Astrocyte (in vitro differentiated cells and primary cell): ENCODE measurements at regions not wholly inside any gene's neighbourhood (a gene's known extent, or its start where the extent isn't known, plus 50 kb on each side); places are given as distances from the start of the nearest gene placed in this dataset.

Experiments used
- DNase-seq: peaks from one replicate; pipeline ENCODE4 v3.0.0-alpha.2; 2010; ENCODE audit warnings: low read depth
- FAIRE-seq: peaks from 2 replicates; lab custom pipeline; 2011; peaks lifted over from hg19 to GRCh38; lab: Jason Lieb, UNC
- H2AFZ ChIP-seq: 2 replicates; pipeline ENCODE4 v1.6.0; 2012; ENCODE audit warnings: low read depth, low read length, inconsistent platforms
- H3K27ac ChIP-seq: 2 replicates; pipeline ENCODE4 v1.5.1; 2011; ENCODE audit warnings: low read depth, low read length, inconsistent platforms
- H3K27me3 ChIP-seq: 2 replicates; pipeline ENCODE4 v1.6.0; 2011; ENCODE audit warnings: low read length, inconsistent platforms; ENCODE audit not compliant: insufficient read depth
- H3K36me3 ChIP-seq: 2 replicates; pipeline ENCODE4 v1.5.1; 2011; ENCODE audit warnings: low read length, inconsistent platforms; ENCODE audit not compliant: insufficient read depth
- H3K4me1 ChIP-seq: 2 replicates; pipeline ENCODE4 v1.5.1; 2011; ENCODE audit warnings: low read length, inconsistent platforms; ENCODE audit not compliant: insufficient read depth
- H3K4me2 ChIP-seq: 2 replicates; pipeline ENCODE4 v1.6.0; 2012; ENCODE audit warnings: low read length, inconsistent platforms
- H3K4me3 ChIP-seq: 2 replicates; pipeline ENCODE4 v1.5.1; 2011; ENCODE audit warnings: low read depth, mild to moderate bottlenecking, low read length, inconsistent platforms; ENCODE audit not compliant: insufficient read depth
- H3K79me2 ChIP-seq: 2 replicates; pipeline ENCODE4 v1.6.0; 2012; ENCODE audit warnings: mild to moderate bottlenecking, low read length, inconsistent platforms; ENCODE audit not compliant: insufficient read depth
- H3K9ac ChIP-seq: 2 replicates; pipeline ENCODE4 v1.6.0; 2012; ENCODE audit warnings: mild to moderate bottlenecking, low read length, inconsistent platforms
- H3K9me3 ChIP-seq: 2 replicates; pipeline ENCODE4 v1.5.1; 2012; ENCODE audit warnings: low read depth, mild to moderate bottlenecking, low read length, inconsistent platforms; ENCODE audit not compliant: insufficient read depth
- H4K20me1 ChIP-seq: 2 replicates; pipeline ENCODE4 v1.6.0; 2012; ENCODE audit warnings: low read length, inconsistent platforms; ENCODE audit not compliant: insufficient read depth
- H3K27ac Mint-ChIP-seq: one replicate; pipeline ENCODE4 v1.8.0; 2021; ENCODE audit warnings: mild to moderate bottlenecking, mixed read lengths; ENCODE audit not compliant: unreplicated experiment
- H3K27me3 Mint-ChIP-seq: one replicate; pipeline ENCODE4 v1.8.0; 2021; ENCODE audit warnings: low read depth, mixed read lengths; ENCODE audit not compliant: unreplicated experiment
- H3K36me3 Mint-ChIP-seq: one replicate; pipeline ENCODE4 v1.8.0; 2021; ENCODE audit warnings: low read depth, mixed read lengths; ENCODE audit not compliant: unreplicated experiment
- H3K4me1 Mint-ChIP-seq: one replicate; pipeline ENCODE4 v1.8.0; 2021; ENCODE audit warnings: low read depth, mixed read lengths; ENCODE audit not compliant: unreplicated experiment
- H3K4me3 Mint-ChIP-seq: one replicate; pipeline ENCODE4 v1.8.0; 2021; ENCODE audit warnings: mild to moderate bottlenecking, moderate library complexity, mixed read lengths; ENCODE audit not compliant: unreplicated experiment
- H3K9me3 Mint-ChIP-seq: one replicate; pipeline ENCODE4 v1.8.0; 2021; ENCODE audit warnings: mild to moderate bottlenecking, mixed read lengths; ENCODE audit not compliant: unreplicated experiment
- CTCF ChIP-seq: IDR thresholded peaks from 2 replicates; pipeline ENCODE4 v1.5.1; 2011; ENCODE audit warnings: low read depth, mild to moderate bottlenecking, inconsistent platforms, low read length, moderate library complexity; ENCODE audit not compliant: insufficient read depth
- EZH2 ChIP-seq: IDR thresholded peaks from 2 replicates; pipeline ENCODE4 v1.6.1; 2012; ENCODE audit warnings: mild to moderate bottlenecking, low read length, inconsistent platforms; ENCODE audit not compliant: insufficient read depth

GRCh38 chr19:30896554-30896953 is 452.7 kb downstream of the TSHZ3 start:
- Histone ChIP-seq H3K27ac (no peak overlapping the region), H2AFZ (no peak overlapping the region), H3K4me3 (no peak overlapping the region), H3K27me3 (no peaks in the 10 kb centered on the region), H4K20me1 (no peaks in the 10 kb centered on the region), H3K9ac (no peak overlapping the region), H3K36me3 (no peaks in the 10 kb centered on the region), H3K4me2 (no peak overlapping the region), H3K79me2 (no peaks in the 10 kb centered on the region), H3K9me3 (no peaks in the 10 kb centered on the region), H3K4me1 (no peaks in the 10 kb centered on the region)
- H3K27me3 Mint-ChIP-seq = peaks cover 5% of the 10 kb centered on the region
- no peaks in the 10 kb centered on the region for H3K36me3 Mint-ChIP-seq
- DNase-seq (no peak), FAIRE-seq (no peak)
- H3K4me1 Mint-ChIP-seq = peaks cover 8% of the 10 kb centered on the region
- H3K9me3 Mint-ChIP-seq = no peaks in the 10 kb centered on the region
- no peak overlapping the region for H3K27ac Mint-ChIP-seq
- TF ChIP-seq EZH2 = no peak
- TF ChIP-seq CTCF = no peak
- no peak overlapping the region for H3K4me3 Mint-ChIP-seq

GRCh38 chr19:30895946-30896345 is 453.3 kb downstream of the TSHZ3 start:
- H3K27ac Mint-ChIP-seq = no peak overlapping the region
- DNase-seq = no peak

More at GRCh38 chr19:30895946-30896345, 453.3 kb downstream of the TSHZ3 start:
- no peak for FAIRE-seq
- Histone ChIP-seq H3K36me3 (no peaks in the 10 kb centered on the region), H4K20me1 (no peaks in the 10 kb centered on the region), H3K79me2 (no peaks in the 10 kb centered on the region), H3K4me1 (no peaks in the 10 kb centered on the region), H3K9ac (no peak overlapping the region), H3K4me2 (no peak overlapping the region), H3K27me3 (no peaks in the 10 kb centered on the region), H3K9me3 (no peaks in the 10 kb centered on the region), H3K27ac (no peak overlapping the region), H2AFZ (no peak overlapping the region), H3K4me3 (no peak overlapping the region)
- peaks cover 5% of the 10 kb centered on the region for H3K27me3 Mint-ChIP-seq
- H3K4me3 Mint-ChIP-seq = no peak overlapping the region
- H3K36me3 Mint-ChIP-seq = no peaks in the 10 kb centered on the region
- H3K4me1 Mint-ChIP-seq = peaks cover 8% of the 10 kb centered on the region
- TF ChIP-seq EZH2 = no peak
- TF ChIP-seq CTCF = no peak
- H3K9me3 Mint-ChIP-seq = no peaks in the 10 kb centered on the region
